Body of pancreas (tissue), 4 donors: ENCODE measurements at regions not wholly inside any gene's neighbourhood (a gene's known extent, or its start where the extent isn't known, plus 50 kb on each side); places are given as distances from the start of the nearest gene placed in this dataset.
"Not testable (repeated sequence)": the region's sequence is repeated elsewhere in the genome, so short reads cannot be mapped to it uniquely, and the experiment has no call there.

Experiments
- ATAC-seq: fragments of 150-250 bp; one replicate; pipeline ENCODE4 v1.9.1; 2016
- DNase-seq, 4 donors: peaks; one replicate each; pipeline ENCODE4 v3.0.0-alpha.2; 2019
- H3K27ac ChIP-seq, 4 donors: fragments of 200-600 bp; sonication (generic); 1 replicate in 3 of 4; 2 replicates in 1 of 4; pipeline versions ENCODE4 v1.5.1 to v1.6.1; 2016 to 2019; ENCODE audit warnings: mild to moderate bottlenecking in 1 of 4, mixed read lengths in 1 of 4, moderate library complexity in 1 of 4
- H3K27me3 ChIP-seq, 2 donors: fragments of 200-600 bp; sonication (generic); one replicate each; pipeline ENCODE4 v1.6.0; 2016; ENCODE audit warnings: mild to moderate bottlenecking in 1 of 2
- H3K36me3 ChIP-seq, 2 donors: fragments of 200-600 bp; sonication (generic); replicated peaks in 1 of 2; 2 replicates each; pipeline ENCODE4 v1.5.1; 2016; ENCODE audit warnings: low read depth in 2 of 2; ENCODE audit not compliant: insufficient read depth in 1 of 2
- H3K4me1 ChIP-seq: fragments of 200-600 bp; sonication (generic); one replicate; pipeline ENCODE4 v1.6.0; 2016
- H3K4me3 ChIP-seq, 2 donors: fragments of 200-600 bp; sonication (generic); 1 replicate in 1 of 2; 2 replicates in 1 of 2; pipeline ENCODE4 v1.5.1; 2016 to 2019
- H3K9me3 ChIP-seq, 3 donors: fragments of 200-600 bp; sonication (generic); 1 replicate in 2 of 3; 2 replicates in 1 of 3; pipeline ENCODE4 v1.5.1; 2016
- WGBS, 2 donors: methylation state at CpG; one replicate each; pipeline ENCODE4 v1.1.5; 2017; 5-methylcytosine and 5-hydroxymethylcytosine counted together
- intact Hi-C: fragments of 100-400 bp; cut with DNase I; formaldehyde crosslinking; loops from one replicate; pipeline ENCODE4 v1.15.1; 2023

- H3K36me3 ChIP-seq, H3K4me1 ChIP-seq, H3K4me3 ChIP-seq, intact Hi-C loops, DNase-seq, H3K9me3 ChIP-seq, H3K27me3 ChIP-seq, ATAC-seq, H3K27ac ChIP-seq: not testable (repeated sequence)
- 30 to 44% methylated on average over 4 of the region's 4 CpGs for WGBS, 2 donors
Observed at GRCh38 chr9:41042111-41042510, 86.4 kb downstream of the FOXD4L6 start.

- ATAC-seq, DNase-seq, H3K27me3 ChIP-seq, H3K4me1 ChIP-seq, intact Hi-C loops, H3K9me3 ChIP-seq, H3K27ac ChIP-seq, H3K4me3 ChIP-seq, H3K36me3 ChIP-seq: not testable (repeated sequence)
Observed at GRCh38 chr9:41040705-41041342, 87.7 kb downstream of the FOXD4L6 start.

GRCh38 chr9:41035276-41035675, 93.2 kb downstream of the FOXD4L6 start:
- ATAC-seq, H3K36me3 ChIP-seq, H3K4me3 ChIP-seq, H3K27me3 ChIP-seq, DNase-seq, intact Hi-C loops, H3K27ac ChIP-seq, H3K9me3 ChIP-seq, H3K4me1 ChIP-seq: not testable (repeated sequence)
- 81 to 87% methylated on average over 1 of the region's 1 CpG for WGBS, 2 donors

- intact Hi-C loops, H3K9me3 ChIP-seq, H3K4me1 ChIP-seq, ATAC-seq, H3K27ac ChIP-seq, H3K27me3 ChIP-seq, H3K36me3 ChIP-seq, H3K4me3 ChIP-seq, DNase-seq: not testable (repeated sequence)
- 89 to 92% methylated on average over 1 of the region's 1 CpG for WGBS, 2 donors
Observed at GRCh38 chr9:41034699-41035197, 93.7 kb downstream of the FOXD4L6 start.

- ATAC-seq, DNase-seq, H3K4me3 ChIP-seq, H3K9me3 ChIP-seq, intact Hi-C loops, H3K36me3 ChIP-seq, H3K4me1 ChIP-seq, H3K27me3 ChIP-seq, H3K27ac ChIP-seq: not testable (repeated sequence)
- WGBS, 2 donors, result 71 to 74% methylated on average over 4 of the region's 4 CpGs
Observed at GRCh38 chr9:41033877-41034276, 94.6 kb downstream of the FOXD4L6 start.

GRCh38 chr9:41033360-41033759, 95.1 kb downstream of the FOXD4L6 start:
- H3K36me3 ChIP-seq, H3K27me3 ChIP-seq, H3K27ac ChIP-seq, DNase-seq, H3K4me3 ChIP-seq, H3K4me1 ChIP-seq, H3K9me3 ChIP-seq, intact Hi-C loops, ATAC-seq: not testable (repeated sequence)
- WGBS, 2 donors, result 84% methylated on average over 3 of the region's 3 CpGs

GRCh38 chr9:41026912-41027676, 101.4 kb downstream of the FOXD4L6 start:
- DNase-seq, H3K36me3 ChIP-seq, intact Hi-C loops, H3K27ac ChIP-seq, H3K27me3 ChIP-seq, H3K4me3 ChIP-seq, H3K9me3 ChIP-seq, ATAC-seq, H3K4me1 ChIP-seq: not testable (repeated sequence)
- WGBS, 2 donors, result 85 to 90% methylated on average over 6 of the region's 6 CpGs

- H3K27ac ChIP-seq, H3K27me3 ChIP-seq, intact Hi-C loops, DNase-seq, H3K4me3 ChIP-seq, ATAC-seq, H3K9me3 ChIP-seq, H3K36me3 ChIP-seq, H3K4me1 ChIP-seq: not testable (repeated sequence)
- 82 to 97% methylated on average over 3 to 4 of the region's 4 CpGs for WGBS, 2 donors
Observed at GRCh38 chr9:41022365-41022764, 106.1 kb downstream of the FOXD4L6 start.

- H3K27ac ChIP-seq, H3K36me3 ChIP-seq, ATAC-seq, DNase-seq, H3K4me1 ChIP-seq, intact Hi-C loops, H3K9me3 ChIP-seq, H3K27me3 ChIP-seq, H3K4me3 ChIP-seq: not testable (repeated sequence)
- 100% methylated on average over 1 of the region's 1 CpG for WGBS, 2 donors
Observed at GRCh38 chr9:41019858-41020562, 108.5 kb downstream of the FOXD4L6 start.

GRCh38 chr9:41018948-41019347, 109.5 kb downstream of the FOXD4L6 start:
- DNase-seq, ATAC-seq, H3K27ac ChIP-seq, H3K4me3 ChIP-seq, H3K36me3 ChIP-seq, intact Hi-C loops, H3K27me3 ChIP-seq, H3K9me3 ChIP-seq, H3K4me1 ChIP-seq: not testable (repeated sequence)
- 81 to 89% methylated on average over 3 of the region's 3 CpGs for WGBS, 2 donors

- H3K4me1 ChIP-seq, intact Hi-C loops, H3K9me3 ChIP-seq, H3K4me3 ChIP-seq, ATAC-seq, H3K27me3 ChIP-seq, H3K27ac ChIP-seq, DNase-seq: not testable (repeated sequence)
- H3K36me3 ChIP-seq, result peaks cover 0 to 10% of the 10 kb centered on the region in 2 donors
- WGBS, 2 donors, result 38 to 92% methylated on average over 1 of the region's 2 CpGs
Observed at GRCh38 chr9:41016699-41017098, 111.8 kb downstream of the FOXD4L6 start.
